CD4-positive, alpha-beta T cell (primary cell): ENCODE measurements at regions not wholly inside any gene's neighbourhood (a gene's known extent, or its start where the extent isn't known, plus 50 kb on each side); places are given as distances from the start of the nearest gene placed in this dataset.

Source experiments
- ATAC-seq: fragments of 200-7000 bp; cut with Tn5 transposase; one replicate; pipeline ENCODE4 v1.10.0; 2022; ENCODE audit warnings: mild to moderate bottlenecking; ENCODE audit not compliant: poor library complexity
- CTCF ChIA-PET: fragments of 350-600 bp; sonication (Branson Sonifier 250); formaldehyde crosslinking; loops from one replicate; lab custom pipeline; 2021; ENCODE audit warnings: antibody characterized with exemption, inconsistent platforms; lab: Charles Lee
- POLR2A ChIA-PET: fragments of 350-600 bp; sonication (Branson Sonifier 250); formaldehyde crosslinking; loops from one replicate; lab custom pipeline; 2021; ENCODE audit warnings: antibody characterized with exemption, inconsistent platforms; lab: Charles Lee
- DNase-seq, 14 experiments: peaks; one replicate each; pipeline ENCODE4 v3.0.0-alpha.2; 2013 to 2020; ENCODE audit warnings: mixed read lengths in 2 of 14
- H3K27ac ChIP-seq, 2 donors: one replicate each; pipeline versions ENCODE4 v1.5.1 to v1.7.0; 2013; ENCODE audit warnings: low read length in 2 of 2, low read depth in 1 of 2, mild to moderate bottlenecking in 1 of 2
- H3K27me3 ChIP-seq, 2 experiments: 1 replicate in 1 of 2; 2 replicates in 1 of 2; pipeline versions ENCODE4 v1.6.1 to v1.7.0; 2013; ENCODE audit warnings: low read length in 2 of 2, control low read depth in 1 of 2, mild to moderate bottlenecking in 1 of 2, moderate library complexity in 1 of 2; ENCODE audit not compliant: insufficient read depth in 2 of 2, control insufficient read depth in 1 of 2
- H3K36me3 ChIP-seq: one replicate; pipeline ENCODE4 v1.6.1; 2013; ENCODE audit warnings: low read length, control low read depth; ENCODE audit not compliant: insufficient read depth
- H3K4me1 ChIP-seq: one replicate; pipeline ENCODE4 v1.6.1; 2013; ENCODE audit warnings: low read length, control low read depth; ENCODE audit not compliant: insufficient read depth
- H3K4me3 ChIP-seq: one replicate; pipeline ENCODE4 v1.5.1; 2013; ENCODE audit warnings: mild to moderate bottlenecking, low read length, moderate library complexity
- H3K9me3 ChIP-seq, 2 experiments: 1 replicate in 1 of 2; 2 replicates in 1 of 2; pipeline versions ENCODE4 v1.6.1 to v1.7.0; 2013; ENCODE audit warnings: low read length in 2 of 2, mild to moderate bottlenecking in 2 of 2, control low read depth in 1 of 2, moderate library complexity in 1 of 2; ENCODE audit not compliant: control insufficient read depth in 1 of 2, insufficient read depth in 1 of 2
- H3K27ac Mint-ChIP-seq: one replicate; pipeline ENCODE4 v1.8.0; 2020; ENCODE audit warnings: mixed read lengths
- H3K27me3 Mint-ChIP-seq: one replicate; pipeline ENCODE4 v1.8.0; 2021; ENCODE audit warnings: mixed read lengths
- H3K36me3 Mint-ChIP-seq: one replicate; pipeline ENCODE4 v1.8.0; 2021; ENCODE audit warnings: low read depth, mixed read lengths
- H3K4me1 Mint-ChIP-seq: one replicate; pipeline ENCODE4 v1.8.0; 2021; ENCODE audit warnings: low read depth, mixed read lengths
- H3K4me3 Mint-ChIP-seq: one replicate; pipeline ENCODE4 v1.8.0; 2020; ENCODE audit warnings: mild to moderate bottlenecking, mixed read lengths
- H3K9me3 Mint-ChIP-seq: one replicate; pipeline ENCODE4 v1.8.0; 2020; ENCODE audit warnings: mixed read lengths
- intact Hi-C, 2 experiments: fragments of 100-400 bp; cut with DNase I in 1 of 2; cut with micrococcal nuclease in 1 of 2; formaldehyde crosslinking; loops; one replicate each; pipeline versions ENCODE4 v1.15.1 to v1.9.0; 2023 to 2025; cut with DNase I, micrococcal nuclease
- TF ChIP-seq, protein P1 (sequence below): fragments of 200-600 bp; IDR thresholded peaks from one replicate; pipeline ENCODE4 v1.8.0; 2022; ENCODE audit warnings: antibody characterized with exemption, mild to moderate bottlenecking

DNA sequence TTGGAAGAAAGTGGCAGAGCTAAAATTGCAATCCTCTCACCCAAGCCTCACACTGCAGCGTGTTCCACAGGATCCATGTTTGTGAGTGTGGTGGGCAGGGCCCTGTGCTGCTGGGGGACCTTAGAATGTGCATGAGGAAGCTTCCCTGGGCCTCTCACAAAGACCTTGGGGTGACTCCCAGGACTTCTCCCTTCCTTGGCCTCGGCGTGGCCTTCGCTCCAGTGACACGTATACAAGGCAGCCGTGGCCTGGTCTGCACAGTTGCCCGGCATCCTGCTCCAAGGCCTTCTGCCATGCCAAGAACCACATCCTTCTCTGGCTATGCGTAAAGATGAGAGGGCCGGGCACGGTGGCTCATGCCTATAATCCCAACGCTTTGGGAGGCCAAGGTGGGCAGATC, 196.4 kb downstream of the UACA start:
- POLR2A ChIA-PET, result no interaction called here
- no peaks in the 10 kb centered on the region for H3K36me3 ChIP-seq
- TF ChIP-seq, protein P1, sequence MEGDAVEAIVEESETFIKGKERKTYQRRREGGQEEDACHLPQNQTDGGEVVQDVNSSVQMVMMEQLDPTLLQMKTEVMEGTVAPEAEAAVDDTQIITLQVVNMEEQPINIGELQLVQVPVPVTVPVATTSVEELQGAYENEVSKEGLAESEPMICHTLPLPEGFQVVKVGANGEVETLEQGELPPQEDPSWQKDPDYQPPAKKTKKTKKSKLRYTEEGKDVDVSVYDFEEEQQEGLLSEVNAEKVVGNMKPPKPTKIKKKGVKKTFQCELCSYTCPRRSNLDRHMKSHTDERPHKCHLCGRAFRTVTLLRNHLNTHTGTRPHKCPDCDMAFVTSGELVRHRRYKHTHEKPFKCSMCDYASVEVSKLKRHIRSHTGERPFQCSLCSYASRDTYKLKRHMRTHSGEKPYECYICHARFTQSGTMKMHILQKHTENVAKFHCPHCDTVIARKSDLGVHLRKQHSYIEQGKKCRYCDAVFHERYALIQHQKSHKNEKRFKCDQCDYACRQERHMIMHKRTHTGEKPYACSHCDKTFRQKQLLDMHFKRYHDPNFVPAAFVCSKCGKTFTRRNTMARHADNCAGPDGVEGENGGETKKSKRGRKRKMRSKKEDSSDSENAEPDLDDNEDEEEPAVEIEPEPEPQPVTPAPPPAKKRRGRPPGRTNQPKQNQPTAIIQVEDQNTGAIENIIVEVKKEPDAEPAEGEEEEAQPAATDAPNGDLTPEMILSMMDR, result no peak
- no peak overlapping the region for H3K27ac Mint-ChIP-seq
- no peaks in the 10 kb centered on the region for H3K36me3 Mint-ChIP-seq
- H3K4me3 ChIP-seq, result no peak overlapping the region
- H3K4me1 Mint-ChIP-seq, result peaks cover 4% of the 10 kb centered on the region
- H3K9me3 Mint-ChIP-seq, result no peaks in the 10 kb centered on the region
- no peak for DNase-seq
- CTCF ChIA-PET, result no interaction called here
- ATAC-seq, result no peak
- peaks cover 2% of the 10 kb centered on the region for H3K4me1 ChIP-seq
- no peaks in the 10 kb centered on the region for H3K27me3 ChIP-seq
- intact Hi-C loops, result loop anchor here in 1 of 2 experiments (5.0 kb wide), 1 partner anchor 35 kb away; no protein-coding TSS in a partner anchor
- H3K9me3 ChIP-seq, result no peaks in the 10 kb centered on the region
- no peaks in the 10 kb centered on the region for H3K27me3 Mint-ChIP-seq
- H3K27ac ChIP-seq, result no peak overlapping the region
- no peak overlapping the region for H3K4me3 Mint-ChIP-seq

DNA sequence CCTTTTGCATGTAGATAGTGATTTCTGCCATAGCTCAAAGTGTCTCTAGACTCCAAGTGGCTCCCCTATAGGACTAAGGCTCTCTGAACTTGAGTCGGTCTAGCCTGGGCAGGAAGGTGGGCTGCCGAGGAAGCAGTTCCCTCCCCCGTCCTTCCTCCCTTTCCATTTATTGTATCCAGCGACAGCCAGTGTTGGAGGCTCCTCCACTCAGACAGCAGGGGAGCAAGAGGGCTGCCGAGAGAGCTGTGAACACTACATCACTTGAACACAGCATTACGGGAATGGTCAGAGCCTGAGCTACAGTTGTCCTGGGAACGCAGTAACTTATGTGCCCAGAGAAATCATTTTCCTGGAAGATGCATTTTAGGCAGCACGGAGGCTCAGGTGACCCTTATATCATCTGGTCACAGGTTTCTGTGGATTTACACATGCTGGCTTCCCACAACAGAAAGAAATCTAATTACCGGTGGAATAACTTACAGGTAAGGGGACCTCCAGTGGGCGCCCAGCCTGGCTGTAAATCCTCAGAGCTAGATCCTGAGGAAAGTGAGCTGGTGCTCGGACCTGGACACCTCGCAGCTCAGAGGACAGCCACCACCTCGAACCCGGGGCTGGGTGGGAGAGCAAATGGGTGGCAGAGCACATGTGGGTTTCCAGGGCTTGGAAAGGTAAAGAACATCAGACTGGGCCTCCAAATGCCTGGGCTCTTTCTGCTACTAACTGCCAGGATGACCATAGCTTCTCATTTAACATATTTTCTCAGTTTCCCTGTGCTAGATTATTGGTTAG, 197.1 kb downstream of the UACA start:
- Mint-ChIP-seq H3K4me1 (peaks cover 4% of the 10 kb centered on the region), H3K27ac (no peak overlapping the region)

DNA sequence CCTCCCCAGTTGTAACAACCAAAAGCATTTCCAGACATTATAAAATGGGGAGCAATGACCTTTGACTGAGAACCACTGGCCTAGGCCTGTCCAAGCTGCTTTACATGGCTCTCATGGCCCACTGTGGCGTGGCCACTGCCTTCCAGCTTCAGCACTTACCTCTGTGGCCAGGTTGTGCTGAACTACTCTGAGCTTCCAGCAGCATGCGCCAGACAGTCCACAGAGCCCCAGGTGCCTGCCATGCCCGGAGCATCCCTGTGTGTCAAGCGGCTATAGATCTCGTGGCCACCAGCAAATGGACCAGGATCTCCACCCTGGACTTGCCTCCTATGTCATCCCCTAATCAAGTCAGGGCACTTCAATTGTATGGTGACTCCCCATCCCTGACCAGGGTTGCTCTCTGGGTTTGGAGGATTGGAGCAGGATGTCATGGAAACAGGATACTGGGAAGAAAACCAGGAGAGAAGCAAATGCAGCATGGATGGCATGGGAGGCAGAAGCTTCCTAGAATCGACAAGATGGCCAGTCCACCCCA, 199.7 kb downstream of the UACA start:
- DNase-seq (no peak), ATAC-seq (no peak)
- Histone ChIP-seq H3K27ac (no peak overlapping the region), H3K4me1 (peaks cover 35% of the 10 kb centered on the region), H3K4me3 (no peak overlapping the region), H3K9me3 (no peaks in the 10 kb centered on the region), H3K36me3 (no peaks in the 10 kb centered on the region), H3K27me3 (no peaks in the 10 kb centered on the region)
- no peaks in the 10 kb centered on the region for H3K9me3 Mint-ChIP-seq
- no peaks in the 10 kb centered on the region for H3K27me3 Mint-ChIP-seq
- no peaks in the 10 kb centered on the region for H3K36me3 Mint-ChIP-seq
- intact Hi-C loops, result loop anchor here in 1 of 2 experiments (5.0 kb wide), 1 partner anchor 104 kb away; no protein-coding TSS in a partner anchor
- H3K4me1 Mint-ChIP-seq, result peaks cover 4% of the 10 kb centered on the region
- no peak overlapping the region for H3K4me3 Mint-ChIP-seq
- TF ChIP-seq, protein P1, result no peak
- CTCF ChIA-PET, result no interaction called here
- H3K27ac Mint-ChIP-seq, result no peak overlapping the region
- POLR2A ChIA-PET, result no interaction called here

More for the DNA sequence above, 197.1 kb downstream of the UACA start:
- Mint-ChIP-seq H3K27me3 (no peaks in the 10 kb centered on the region), H3K4me3 (no peak overlapping the region), H3K36me3 (no peaks in the 10 kb centered on the region), H3K9me3 (no peaks in the 10 kb centered on the region)
- Histone ChIP-seq H3K27me3 (no peaks in the 10 kb centered on the region), H3K4me3 (no peak overlapping the region), H3K9me3 (no peaks in the 10 kb centered on the region), H3K27ac (no peak overlapping the region), H3K36me3 (no peaks in the 10 kb centered on the region), H3K4me1 (peaks cover 9% of the 10 kb centered on the region)
- ATAC-seq (no peak), DNase-seq (no peak)
- intact Hi-C loops, result loop anchor here in 1 of 2 experiments (5.0 kb wide), 1 partner anchor 34 kb away; no protein-coding TSS in a partner anchor
- TF ChIP-seq, protein P1, result no peak
- CTCF ChIA-PET, result no interaction called here
- POLR2A ChIA-PET, result no interaction called here
